Pancreas (tissue), 10 donors: ENCODE measurements at regions not wholly inside any gene's neighbourhood (a gene's known extent, or its start where the extent isn't known, plus 50 kb on each side); places are given as distances from the start of the nearest gene placed in this dataset.

Source experiments
- ATAC-seq, 4 donors: fragments of 200-7000 bp; cut with Tn5 transposase; one replicate each; pipeline versions ENCODE4 v1.8.0 to v1.9.1; 2020; ENCODE audit warnings: mild to moderate bottlenecking in 4 of 4, moderate library complexity in 4 of 4
- DNase-seq, 6 donors: peaks; one replicate each; pipeline ENCODE4 v3.0.0-alpha.2; 2020
- FAIRE-seq: peaks from 2 replicates; lab custom pipeline; 2012; peaks lifted over from hg19 to GRCh38; lab: Jason Lieb, UNC
- H3K27ac ChIP-seq, 4 donors: fragments of 200-600 bp; sonication (generic); 1 replicate in 3 of 4; 2 replicates in 1 of 4; pipeline versions ENCODE4 v1.5.0 to v1.8.0; 2020
- H3K27me3 ChIP-seq, 4 donors: fragments of 200-600 bp; one replicate each; pipeline ENCODE4 v1.8.0; 2021
- H3K36me3 ChIP-seq, 3 donors: fragments of 200-600 bp; sonication (generic) in 1 of 3; one replicate each; pipeline versions ENCODE4 v1.5.0 to v1.8.0; 2020 to 2021
- H3K4me1 ChIP-seq, 3 donors: fragments of 200-600 bp; one replicate each; pipeline ENCODE4 v1.8.0; 2021
- H3K4me3 ChIP-seq, 4 donors: fragments of 200-600 bp; sonication (generic) in 2 of 4; one replicate each; pipeline versions ENCODE4 v1.5.0 to v1.8.0; 2020 to 2021
- H3K9me3 ChIP-seq, 4 donors: fragments of 200-600 bp; one replicate each; pipeline ENCODE4 v1.8.0; 2021
- WGBS, 2 donors: extraction: QIAGEN DNeasy Blood & Tissue Kit; methylation state at CpG; one replicate each; pipeline ENCODE4 v1.1.7; 2013; 5-methylcytosine and 5-hydroxymethylcytosine counted together
- intact Hi-C, 3 donors: fragments of 100-400 bp; cut with DNase I; formaldehyde crosslinking; loops; one replicate each; pipeline versions ENCODE4 v1.11.1 to v1.14.2; 2022
- TF ChIP-seq, protein P1 (sequence below), 4 donors: fragments of 200-600 bp; sonication (generic) in 3 of 4; IDR thresholded peaks; one replicate each; pipeline versions ENCODE4 v1.5.0 to v1.8.0; 2021; ENCODE audit warnings: antibody characterized with exemption in 4 of 4
- donor health status: healthy with polysubstance abuse.
- donor health status: DM: no; HTN: no; CAD: no; lungs with moderate emphysema.
- donor health status: DM: no; HTN: no; CAD: no.
- donor health status: control.
- donor health status: control.
- donor health status: Bipolar disorder and iron deficiency.
- donor health status: DM: yes; HTN: yes; CAD: no.
- donor health status: DM: no; HTN: no; CAD: no.
- donor health status: DM: no; HTN: no; CAD: no.
- donor health status: DM: yes; HTN: yes; CAD: no.

DNA sequence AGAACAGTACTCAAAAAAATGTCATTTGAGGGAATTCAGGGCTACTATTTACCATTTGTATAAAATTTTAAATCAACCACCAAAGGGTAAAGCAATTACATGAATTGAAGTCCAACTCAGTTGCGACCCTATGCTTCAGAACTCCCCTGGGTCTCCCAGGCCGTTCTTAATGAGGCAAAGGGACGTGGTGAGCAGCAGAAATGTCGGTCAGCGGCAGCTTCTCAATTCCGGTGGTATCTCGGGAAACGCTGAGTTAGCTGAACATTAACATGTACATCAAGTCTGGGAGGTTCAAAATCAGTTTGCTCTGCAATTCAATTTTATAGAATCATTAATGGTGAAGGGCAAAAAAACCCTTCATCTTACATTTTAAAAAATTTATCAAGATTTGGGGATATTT lies 173.2 kb downstream of the DIRAS2 start:
- FAIRE-seq = no peak
- intact Hi-C loops = no loop called here
- Histone ChIP-seq H3K4me1 (no peaks in the 10 kb centered on the region), H3K4me3 (no peak overlapping the region), H3K36me3 (no peaks in the 10 kb centered on the region), H3K27ac (no peak overlapping the region), H3K27me3 (no peaks in the 10 kb centered on the region), H3K9me3 (no peaks in the 10 kb centered on the region)
- no peak for ATAC-seq
- 53 to 55% methylated on average over 8 of the region's 8 CpGs for WGBS, 2 donors
- TF ChIP-seq, protein P1, sequence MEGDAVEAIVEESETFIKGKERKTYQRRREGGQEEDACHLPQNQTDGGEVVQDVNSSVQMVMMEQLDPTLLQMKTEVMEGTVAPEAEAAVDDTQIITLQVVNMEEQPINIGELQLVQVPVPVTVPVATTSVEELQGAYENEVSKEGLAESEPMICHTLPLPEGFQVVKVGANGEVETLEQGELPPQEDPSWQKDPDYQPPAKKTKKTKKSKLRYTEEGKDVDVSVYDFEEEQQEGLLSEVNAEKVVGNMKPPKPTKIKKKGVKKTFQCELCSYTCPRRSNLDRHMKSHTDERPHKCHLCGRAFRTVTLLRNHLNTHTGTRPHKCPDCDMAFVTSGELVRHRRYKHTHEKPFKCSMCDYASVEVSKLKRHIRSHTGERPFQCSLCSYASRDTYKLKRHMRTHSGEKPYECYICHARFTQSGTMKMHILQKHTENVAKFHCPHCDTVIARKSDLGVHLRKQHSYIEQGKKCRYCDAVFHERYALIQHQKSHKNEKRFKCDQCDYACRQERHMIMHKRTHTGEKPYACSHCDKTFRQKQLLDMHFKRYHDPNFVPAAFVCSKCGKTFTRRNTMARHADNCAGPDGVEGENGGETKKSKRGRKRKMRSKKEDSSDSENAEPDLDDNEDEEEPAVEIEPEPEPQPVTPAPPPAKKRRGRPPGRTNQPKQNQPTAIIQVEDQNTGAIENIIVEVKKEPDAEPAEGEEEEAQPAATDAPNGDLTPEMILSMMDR (IDR thresholded peaks at IDR 0.05) = no peak
- DNase-seq = no peak

DNA sequence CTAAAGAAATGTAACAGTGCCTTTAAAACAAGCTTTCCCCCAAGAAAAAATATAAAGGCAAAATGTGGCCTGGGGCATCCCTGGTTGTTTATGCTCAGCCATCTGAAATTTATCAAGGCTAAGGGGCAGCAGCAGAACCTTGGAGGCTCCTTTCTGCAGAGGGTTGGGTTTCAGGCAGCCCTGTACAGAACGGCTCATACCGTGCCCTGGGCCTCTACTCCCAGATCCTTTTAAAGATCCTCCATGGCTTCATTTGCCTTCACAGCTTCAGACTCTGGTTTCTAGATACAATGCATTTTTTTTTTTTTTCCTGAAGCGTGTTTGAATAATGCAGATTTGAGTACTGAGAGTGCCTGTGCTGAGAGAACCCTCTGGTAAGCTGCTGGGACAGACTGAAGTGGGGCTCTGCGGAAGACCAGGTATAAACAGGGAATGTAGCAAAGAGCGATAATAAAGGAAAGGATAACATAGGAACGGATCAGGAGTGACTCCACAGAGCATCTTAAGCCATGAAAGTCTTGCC lies 172.7 kb downstream of the DIRAS2 start:
- no peak overlapping the region for H3K27ac ChIP-seq
- no peaks in the 10 kb centered on the region for H3K36me3 ChIP-seq
- no peaks in the 10 kb centered on the region for H3K27me3 ChIP-seq
- no peaks in the 10 kb centered on the region for H3K4me1 ChIP-seq
- DNase-seq (no peak), ATAC-seq (no peak), FAIRE-seq (no peak)
- intact Hi-C loops = no loop called here
- TF ChIP-seq, protein P1 (IDR thresholded peaks at IDR 0.05) = no peak
- H3K9me3 ChIP-seq = no peaks in the 10 kb centered on the region
- WGBS, 2 donors = 86 to 88% methylated on average over 6 of the region's 6 CpGs
- H3K4me3 ChIP-seq = no peak overlapping the region

DNA sequence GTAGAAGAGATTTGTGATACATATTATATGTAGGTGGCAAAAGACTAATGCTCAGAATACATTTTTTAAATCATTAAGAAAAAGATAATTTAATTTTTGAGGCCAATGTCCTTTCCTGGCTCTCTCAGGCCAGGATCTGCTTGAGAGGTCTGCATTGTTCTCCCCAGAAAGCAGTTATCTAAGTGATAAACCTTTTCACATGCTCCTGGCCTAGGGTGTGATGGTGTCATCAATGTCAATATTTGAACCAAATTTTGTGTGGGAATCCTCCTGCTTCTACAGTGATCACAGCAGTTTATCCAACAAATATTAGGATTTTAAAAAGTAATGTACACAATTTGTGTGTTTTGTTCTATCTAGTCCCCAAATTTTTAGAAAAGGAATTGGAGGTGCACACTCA lies 166.6 kb downstream of the DIRAS2 start:
- H3K36me3 ChIP-seq = no peaks in the 10 kb centered on the region
- no peak overlapping the region for H3K27ac ChIP-seq
- no peak for FAIRE-seq
- TF ChIP-seq, protein P1 (IDR thresholded peaks at IDR 0.05) = no peak
- intact Hi-C loops = no loop called here
- ATAC-seq = no peak
- H3K4me1 ChIP-seq = no peaks in the 10 kb centered on the region
- DNase-seq = no peak
- no peaks in the 10 kb centered on the region for H3K9me3 ChIP-seq
- H3K4me3 ChIP-seq = no peak overlapping the region
- H3K27me3 ChIP-seq = no peaks in the 10 kb centered on the region

GRCh38 chr9:90477535-90477934 lies 165.1 kb downstream of the DIRAS2 start:
- no peaks in the 10 kb centered on the region for H3K27me3 ChIP-seq
- FAIRE-seq (no peak), ATAC-seq (no peak), DNase-seq (no peak)
- no peaks in the 10 kb centered on the region for H3K9me3 ChIP-seq
- no peaks in the 10 kb centered on the region for H3K4me1 ChIP-seq
- H3K27ac ChIP-seq = no peak overlapping the region
- no peak overlapping the region for H3K4me3 ChIP-seq
- WGBS, 2 donors = 84 to 86% methylated on average over 2 of the region's 2 CpGs
- intact Hi-C loops = no loop called here
- H3K36me3 ChIP-seq = no peaks in the 10 kb centered on the region
- TF ChIP-seq, protein P1 (IDR thresholded peaks at IDR 0.05) = no peak

DNA sequence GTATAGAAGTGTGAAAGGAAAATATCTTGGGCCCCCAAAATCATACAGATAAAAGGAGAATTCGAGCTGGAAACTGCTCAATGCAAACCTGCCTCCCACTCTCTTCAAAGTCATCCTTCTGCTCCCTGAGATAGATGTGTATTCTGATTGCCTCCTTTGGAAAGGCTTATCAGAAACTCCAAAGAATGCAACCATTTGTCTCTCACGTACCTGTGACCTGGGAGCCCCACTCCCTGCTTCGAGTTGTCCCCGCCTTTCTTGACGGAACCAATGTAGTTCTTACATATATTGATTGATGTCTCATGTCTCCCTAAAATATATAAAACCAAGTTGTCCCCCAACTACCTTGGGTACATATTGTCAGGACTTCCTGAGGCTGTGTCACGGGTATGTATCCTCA lies 163.8 kb downstream of the DIRAS2 start:
- intact Hi-C loops = no loop called here

More for the DNA sequence above, 163.8 kb downstream of the DIRAS2 start:
- H3K4me1 ChIP-seq = no peaks in the 10 kb centered on the region
- 49 to 56% methylated on average over 6 of the region's 6 CpGs for WGBS, 2 donors
- H3K27ac ChIP-seq = no peak overlapping the region
- no peaks in the 10 kb centered on the region for H3K27me3 ChIP-seq
- no peak for DNase-seq
- H3K9me3 ChIP-seq = no peaks in the 10 kb centered on the region
- no peak for ATAC-seq
- TF ChIP-seq, protein P1 (IDR thresholded peaks at IDR 0.05) = no peak
- no peak overlapping the region for H3K4me3 ChIP-seq
- no peaks in the 10 kb centered on the region for H3K36me3 ChIP-seq
- FAIRE-seq = no peak
